GM18507 (cell line): ENCODE measurements at regions not wholly inside any gene's neighbourhood (a gene's known extent, or its start where the extent isn't known, plus 50 kb on each side); places are given as distances from the start of the nearest gene placed in this dataset.

Experiments used
- DNase-seq: peaks from one replicate; pipeline ENCODE4 v3.0.0; 2011; ENCODE audit warnings: low read depth; ENCODE audit not compliant: insufficient read length; ENCODE audit errors: extremely low spot score
- FAIRE-seq: peaks from 2 replicates; lab custom pipeline; 2011; peaks lifted over from hg19 to GRCh38; lab: Jason Lieb, UNC

DNA sequence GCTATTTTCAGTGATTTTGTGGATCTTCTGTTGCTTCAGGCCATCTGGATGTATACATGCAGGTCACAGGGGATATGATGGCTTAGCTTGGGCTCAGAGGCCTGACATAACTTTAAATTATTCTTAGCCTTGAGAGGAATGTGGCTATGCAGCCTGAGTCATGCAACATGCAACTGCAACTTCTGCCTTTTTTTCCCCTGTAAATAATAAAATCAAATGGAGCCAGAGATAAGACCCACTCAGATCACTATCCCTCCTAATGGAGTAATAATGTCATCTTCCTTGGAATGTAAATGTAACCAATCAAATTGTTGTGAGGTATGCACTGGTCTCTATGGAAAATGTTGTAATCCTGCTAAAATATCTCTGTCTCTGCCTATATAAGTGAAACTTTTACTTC, 54.9 kb downstream of the MAGEB17 start:
- no peak for DNase-seq
- no peak for FAIRE-seq

DNA sequence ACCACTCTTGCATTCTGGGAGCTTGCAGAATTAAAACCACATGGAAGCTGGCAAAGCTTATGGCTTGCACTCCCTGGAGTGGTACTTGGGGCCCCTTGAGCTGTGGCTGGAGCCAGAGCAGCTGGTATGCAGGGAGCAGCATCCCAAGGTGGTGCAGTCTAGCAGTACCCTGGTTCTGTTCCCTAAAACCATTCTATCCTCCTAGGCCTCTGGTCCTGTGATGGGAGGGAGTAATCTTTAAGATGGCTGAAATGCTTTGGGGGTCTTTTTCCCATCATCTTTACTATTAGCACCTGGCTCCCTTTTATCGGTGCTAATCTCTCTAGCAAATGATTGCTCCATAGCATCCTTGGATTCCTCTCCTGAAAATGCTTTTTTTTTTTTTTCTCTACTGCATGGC, 56.1 kb downstream of the MAGEB17 start:
- no peak for FAIRE-seq
- DNase-seq = no peak

DNA sequence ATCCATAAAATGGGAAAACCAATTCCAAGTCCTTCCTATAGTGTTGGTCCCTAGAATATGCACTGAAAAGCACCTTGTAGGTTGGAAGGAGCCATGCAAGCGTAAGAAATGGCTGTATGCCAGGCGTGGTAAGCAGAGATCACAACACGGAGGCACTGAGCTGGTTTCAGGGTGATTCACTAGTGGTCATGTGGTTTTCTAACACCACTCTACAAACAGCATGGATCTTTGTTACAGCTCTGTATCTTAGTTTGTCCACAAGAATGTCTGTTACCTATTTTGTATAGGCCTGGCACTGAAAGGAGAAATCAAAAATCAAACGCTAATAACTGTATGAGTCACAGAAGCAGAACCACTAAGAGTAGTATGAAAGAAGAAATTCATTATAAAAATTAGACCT, 71.9 kb downstream of the MAGEB17 start:
- FAIRE-seq (peak; percentile 88), DNase-seq (peak; percentile 1)

DNA sequence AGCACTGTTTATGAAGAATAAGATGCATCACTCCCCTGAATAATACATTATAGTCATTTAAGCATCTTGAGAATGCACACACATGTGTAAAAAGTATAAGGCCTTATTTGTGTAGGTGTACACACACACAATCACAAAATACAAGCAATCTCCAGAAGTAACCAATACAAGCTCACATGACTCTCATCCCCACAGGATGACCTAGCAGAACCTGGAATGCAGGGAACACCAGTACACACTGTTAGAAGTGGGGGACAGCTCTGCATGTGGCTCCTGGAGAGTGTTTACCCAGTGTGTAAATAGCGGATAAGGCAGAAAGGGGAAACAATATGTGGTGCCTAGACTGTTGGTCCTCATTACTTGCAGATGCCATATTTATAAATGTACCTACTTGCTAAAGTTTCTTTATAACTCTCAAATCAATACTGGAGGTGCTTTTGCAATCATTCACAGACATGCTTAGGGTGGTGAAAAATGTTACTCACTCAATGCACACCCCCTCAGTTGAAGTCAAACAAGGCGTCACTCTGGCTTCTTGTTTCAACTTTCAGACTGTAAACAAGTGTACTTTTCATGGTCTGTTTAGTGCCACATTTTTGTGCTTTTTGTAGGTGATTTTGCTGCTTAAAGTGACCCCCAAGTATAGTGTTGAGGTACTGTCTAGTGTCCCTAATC, 73.1 kb downstream of the MAGEB17 start:
- DNase-seq = no peak
- FAIRE-seq = no peak

DNA sequence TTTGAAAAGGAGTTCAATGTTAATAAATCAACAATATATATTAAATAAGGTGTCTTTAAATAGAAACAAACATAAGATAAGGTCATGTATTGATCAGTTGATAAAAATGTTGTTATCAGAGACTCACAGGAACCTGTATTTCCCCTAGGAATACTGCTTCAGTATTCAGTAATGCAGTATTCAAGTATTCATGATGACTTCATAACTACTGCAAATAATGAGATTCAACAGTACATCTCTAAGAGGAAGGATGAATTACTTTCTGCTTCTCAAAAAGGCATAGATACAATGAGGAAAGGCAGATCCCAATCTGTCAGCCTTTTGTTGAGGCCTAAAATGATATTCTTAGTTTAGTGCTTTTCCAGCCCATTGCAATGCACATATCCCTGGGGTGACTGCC, 73.7 kb downstream of the MAGEB17 start:
- DNase-seq (no peak), FAIRE-seq (no peak)

DNA sequence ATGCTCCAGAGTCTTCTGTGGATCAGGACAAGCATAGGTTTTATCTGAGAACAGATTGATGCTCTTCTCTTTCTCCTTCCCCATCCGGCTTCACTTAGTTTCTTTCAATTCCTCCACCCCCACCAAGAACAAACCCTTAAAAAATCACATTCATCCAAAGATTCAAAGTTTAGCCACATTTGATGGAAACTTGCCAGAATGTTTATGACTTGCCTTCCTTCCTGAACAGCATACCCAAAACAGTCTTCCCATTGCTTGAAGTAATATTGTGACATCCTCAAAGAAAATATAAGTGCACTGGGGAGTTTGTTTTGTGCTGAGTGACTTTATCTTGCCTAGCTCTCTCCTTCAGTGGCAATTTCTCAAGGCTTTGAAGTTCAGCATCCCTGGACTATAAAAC, 83.0 kb downstream of the MAGEB17 start:
- DNase-seq (no peak), FAIRE-seq (no peak)

DNA sequence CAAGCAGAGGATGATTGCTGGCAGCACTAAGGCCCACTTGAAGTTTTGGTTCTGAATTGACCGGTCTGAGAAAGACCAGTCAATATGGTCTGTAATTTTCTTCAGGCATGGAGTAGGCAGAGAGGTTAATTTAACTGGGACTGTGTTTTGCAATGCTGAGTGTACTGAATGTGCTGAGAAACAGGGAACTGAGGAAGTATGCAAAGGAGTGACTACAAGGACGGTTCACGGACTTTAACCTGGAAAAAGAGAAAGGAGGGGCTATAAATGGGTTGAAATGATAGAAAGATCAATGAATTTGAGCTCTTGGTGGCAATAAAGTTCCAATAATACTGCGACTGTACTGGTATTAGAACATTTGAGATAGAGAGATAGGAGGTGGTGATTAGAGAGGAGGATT, 84.5 kb downstream of the MAGEB17 start:
- FAIRE-seq = no peak
- DNase-seq = no peak

DNA sequence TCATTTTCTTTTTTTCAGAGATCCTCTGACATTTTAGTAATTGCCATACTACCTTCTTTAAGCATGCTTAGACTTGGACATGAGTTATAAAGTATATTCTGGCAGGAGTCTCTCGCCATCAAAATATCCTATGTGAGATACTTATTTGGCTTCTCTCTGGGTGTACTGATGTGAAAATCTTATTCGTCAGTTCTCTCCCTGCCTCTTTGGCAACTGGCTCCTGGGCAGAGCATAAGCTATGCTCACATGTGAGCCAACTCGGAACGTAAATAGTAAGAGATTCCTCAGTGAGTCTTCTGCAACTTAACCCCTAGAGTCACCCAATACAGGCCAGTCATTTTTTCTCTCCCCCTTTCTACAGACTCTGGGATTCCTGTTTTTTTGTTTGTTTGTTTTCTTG, 91.6 kb downstream of the MAGEB17 start:
- no peak for FAIRE-seq

DNA sequence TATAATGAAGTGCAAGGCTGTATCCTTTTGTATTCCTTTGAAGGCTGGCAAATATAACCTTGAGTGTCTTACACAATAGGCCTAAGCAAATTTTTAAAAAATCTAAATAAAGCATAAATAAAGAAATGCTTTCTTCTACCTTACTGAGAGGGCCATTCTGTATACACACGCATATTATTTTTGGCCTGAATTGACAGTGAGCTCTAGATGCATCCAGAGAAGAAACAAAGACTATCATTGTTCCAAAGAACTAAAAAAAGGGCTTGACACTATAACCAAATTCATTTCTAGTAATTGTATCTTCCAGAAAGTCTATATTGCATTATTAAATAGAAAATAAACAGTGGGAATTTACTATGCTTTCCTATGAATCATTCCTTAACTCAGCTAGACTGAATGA, 100.2 kb downstream of the MAGEB17 start:
- DNase-seq (no peak), FAIRE-seq (no peak)

More for the DNA sequence above, 91.6 kb downstream of the MAGEB17 start:
- DNase-seq = no peak

DNA sequence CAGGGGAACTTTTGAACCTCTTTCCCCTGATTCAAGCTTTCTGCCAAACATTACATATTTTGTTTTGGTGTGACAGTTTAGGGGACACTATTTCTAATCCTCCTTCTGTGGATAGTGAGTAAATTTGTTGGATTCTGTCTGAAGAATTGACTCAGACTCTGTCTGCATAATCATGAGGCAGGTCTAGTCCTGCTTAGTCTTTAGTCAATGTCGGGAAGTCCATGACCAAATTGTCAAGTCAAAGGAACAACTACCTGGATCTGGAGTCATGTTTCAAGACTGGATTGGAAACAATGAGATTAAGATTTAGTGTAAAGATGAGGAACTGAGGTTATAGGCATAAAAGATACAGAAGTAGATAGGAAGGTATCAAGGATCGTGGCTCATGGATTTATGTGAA, 100.9 kb downstream of the MAGEB17 start:
- DNase-seq = no peak
- no peak for FAIRE-seq

DNA sequence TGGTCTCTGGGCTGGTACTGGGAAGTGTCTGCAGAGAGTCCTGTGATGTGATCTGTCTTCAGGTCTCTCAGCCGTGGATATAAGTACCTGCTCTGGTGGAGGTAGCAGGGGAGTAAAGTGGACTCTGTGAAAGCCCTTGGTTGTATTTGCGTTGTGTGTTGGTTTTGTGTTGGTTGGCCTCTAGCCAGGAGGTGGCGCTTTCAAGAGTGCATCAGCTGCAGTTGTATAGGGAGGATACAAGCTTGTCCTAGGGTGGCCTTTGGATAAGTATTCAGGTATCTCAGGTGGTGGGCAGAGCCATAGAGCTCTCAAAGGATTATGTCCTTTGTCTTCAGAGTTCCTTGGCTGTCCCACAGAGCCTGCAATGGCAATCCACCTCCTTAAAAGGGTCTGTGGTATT, 111.6 kb downstream of the MAGEB17 start:
- FAIRE-seq = no peak
- no peak for DNase-seq

DNA sequence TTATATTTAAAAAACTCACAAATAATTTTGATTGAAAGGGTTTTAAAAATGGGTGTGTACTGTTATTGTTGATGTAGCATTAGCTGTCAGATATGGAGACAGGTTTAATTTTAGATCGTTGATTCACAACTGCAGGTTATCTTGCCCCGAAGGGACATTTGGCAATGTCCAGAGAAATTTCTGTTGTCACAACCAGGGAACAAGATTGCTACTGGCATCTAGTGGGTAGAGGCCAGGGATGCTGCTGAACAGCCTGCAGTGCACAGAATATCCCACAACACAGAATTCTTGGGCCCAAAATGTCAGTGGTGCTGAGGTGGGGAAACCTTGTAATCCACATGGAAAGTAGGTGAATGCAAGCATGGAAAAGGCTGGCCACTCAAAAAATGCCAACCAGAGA, 114.9 kb downstream of the MAGEB17 start:
- DNase-seq (no peak), FAIRE-seq (no peak)

DNA sequence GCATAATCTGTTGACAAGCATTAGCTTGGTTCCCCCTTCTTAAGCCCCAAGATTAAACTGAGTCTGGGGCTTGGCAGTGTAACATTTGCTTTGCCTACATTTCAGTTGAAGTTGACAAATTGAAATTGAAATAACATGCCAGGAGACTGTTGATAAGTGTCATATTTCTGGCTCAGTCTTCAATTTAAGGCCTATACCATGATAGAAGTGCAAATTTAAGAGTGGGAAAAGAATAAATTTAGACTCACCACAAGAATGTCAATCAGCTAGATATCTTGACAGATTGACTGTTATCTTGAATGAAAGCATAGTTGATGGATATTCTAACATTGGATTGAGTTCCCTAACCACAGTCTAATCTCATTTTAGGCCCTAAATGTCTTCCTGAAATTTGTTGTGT, 117.6 kb downstream of the MAGEB17 start:
- DNase-seq (no peak), FAIRE-seq (no peak)

DNA sequence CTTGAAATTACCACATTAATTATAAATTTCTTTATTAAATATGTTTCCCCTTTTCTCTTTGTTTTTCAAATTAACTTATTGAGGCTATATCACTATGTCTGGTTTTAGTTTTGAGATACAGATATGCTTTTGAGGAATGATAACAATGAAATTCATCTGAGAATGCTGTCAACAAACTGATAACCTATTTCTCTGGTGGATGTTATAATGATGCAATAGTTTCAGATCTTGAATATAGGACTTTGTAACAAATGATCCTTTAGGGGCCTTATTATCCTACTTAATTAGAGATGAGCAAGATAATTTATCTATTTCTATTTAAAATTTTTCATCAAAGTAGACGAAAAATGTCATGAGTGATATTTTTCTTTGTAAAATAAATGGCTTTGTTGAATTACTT, 123.7 kb downstream of the MAGEB17 start:
- no peak for FAIRE-seq

DNA sequence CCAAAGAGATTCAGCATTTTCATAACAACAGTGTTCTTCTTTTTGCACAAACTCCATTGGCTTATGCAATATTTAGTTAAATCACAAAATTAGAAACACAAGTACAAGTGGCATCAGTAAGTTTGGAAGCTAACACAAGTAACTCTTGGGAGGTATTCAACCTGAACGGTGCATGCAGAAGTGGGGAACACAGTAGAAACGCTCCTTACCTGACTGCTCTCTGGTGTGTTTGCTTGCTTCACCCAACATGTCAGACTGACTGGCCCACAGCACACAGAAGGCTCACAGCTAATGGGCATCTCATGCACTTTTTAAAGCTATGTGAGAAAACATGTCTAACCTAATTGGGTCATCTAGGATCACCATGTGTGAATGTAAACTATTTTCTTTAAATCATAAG, 133.6 kb downstream of the MAGEB17 start:
- DNase-seq (no peak), FAIRE-seq (no peak)

More for the DNA sequence above, 123.7 kb downstream of the MAGEB17 start:
- no peak for DNase-seq

DNA sequence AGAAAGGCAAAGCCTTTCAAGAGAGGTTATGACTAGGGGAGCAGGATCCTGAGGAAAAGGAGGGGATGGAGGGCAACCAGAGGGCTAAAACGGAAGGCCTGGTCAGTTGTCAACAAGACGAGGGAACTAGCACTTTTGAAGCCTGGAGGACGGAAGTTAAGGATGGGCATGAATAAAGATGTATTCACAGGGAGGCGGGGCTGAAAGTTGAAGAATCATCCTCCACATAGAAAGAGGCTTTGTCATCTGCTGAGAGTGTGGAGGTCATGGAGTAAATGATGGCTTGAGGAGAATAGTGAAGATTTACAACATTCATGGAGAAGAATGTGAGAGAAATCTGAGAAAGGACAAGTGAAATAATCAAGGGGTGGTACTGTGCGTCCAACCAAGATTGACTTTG, 137.5 kb downstream of the MAGEB17 start:
- no peak for DNase-seq
- no peak for FAIRE-seq

DNA sequence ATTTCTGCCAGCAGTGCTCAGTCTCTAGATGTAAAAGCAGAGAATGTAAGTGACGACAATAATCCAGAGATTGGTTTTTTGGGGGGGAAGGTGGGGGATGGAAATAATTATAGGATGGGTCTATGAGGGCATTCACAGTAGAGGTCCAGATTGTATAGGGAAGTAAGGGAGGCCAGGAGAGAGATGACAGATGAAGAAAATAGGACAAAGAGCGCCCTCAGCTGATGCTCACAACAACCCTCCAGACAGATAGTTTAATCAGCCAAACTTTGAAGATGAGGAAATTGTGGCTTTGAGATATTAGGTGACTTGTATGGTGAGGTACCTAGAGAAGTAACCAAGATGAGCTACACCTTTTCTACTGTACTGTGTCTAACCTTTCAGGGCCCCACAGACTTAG, 137.9 kb downstream of the MAGEB17 start:
- FAIRE-seq (peak; percentile 47), DNase-seq (no peak)

DNA sequence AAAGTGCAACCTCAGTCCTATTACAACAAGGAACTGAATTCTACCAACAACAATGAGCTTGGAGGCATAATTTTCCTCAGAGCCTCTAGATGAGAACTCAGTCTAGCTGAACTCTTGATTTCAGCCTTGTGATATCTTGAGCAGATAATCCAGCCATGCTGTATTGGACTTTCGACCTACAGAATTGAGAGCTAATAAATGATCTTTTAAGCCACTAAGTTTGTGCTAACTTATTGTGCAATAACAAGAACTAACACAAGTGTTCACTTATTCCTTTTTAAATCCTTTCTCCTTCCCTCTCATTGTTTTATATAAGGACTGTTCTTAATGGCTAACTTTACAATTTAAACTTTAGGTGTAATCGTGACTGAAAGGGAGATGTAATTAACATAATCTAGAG, 140.7 kb downstream of the MAGEB17 start:
- FAIRE-seq (no peak), DNase-seq (no peak)

DNA sequence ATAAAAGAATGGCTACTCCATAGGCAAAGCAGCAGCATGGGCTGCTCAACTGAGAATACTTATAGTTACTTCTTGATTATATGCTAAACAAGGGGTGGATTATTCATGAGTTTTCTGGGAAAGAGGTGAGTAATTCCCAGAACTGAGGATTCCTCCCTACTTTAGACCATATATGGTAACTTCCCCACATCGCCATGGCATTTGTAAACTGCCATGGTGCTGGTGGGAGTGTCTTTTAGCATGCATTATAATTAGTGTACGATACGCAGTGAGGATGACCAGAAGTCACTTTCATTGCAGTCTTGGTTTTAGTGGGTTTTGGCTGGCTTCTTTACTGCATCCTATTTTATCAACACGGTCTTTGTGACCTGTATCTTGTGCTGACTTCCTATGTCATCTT, 141.5 kb downstream of the MAGEB17 start:
- FAIRE-seq (no peak), DNase-seq (no peak)

DNA sequence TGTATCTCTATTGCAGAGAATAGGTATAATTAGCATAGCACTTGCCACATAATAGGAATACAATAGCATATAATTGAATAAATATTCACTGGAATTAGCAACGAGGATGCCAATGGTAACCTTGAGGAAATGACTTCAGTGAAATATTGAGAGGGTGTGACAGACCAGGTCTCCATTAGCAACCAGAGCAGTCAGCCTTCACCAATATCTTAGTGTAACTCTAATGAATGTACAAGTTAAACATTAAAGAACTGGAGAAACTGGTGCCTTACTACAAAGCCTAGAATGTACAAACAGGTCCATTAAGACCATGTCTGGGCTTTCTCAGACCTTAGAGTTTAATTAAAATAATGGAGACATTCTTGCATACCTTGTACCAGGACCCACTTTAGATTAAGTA, 143.0 kb downstream of the MAGEB17 start:
- FAIRE-seq (no peak), DNase-seq (no peak)

DNA sequence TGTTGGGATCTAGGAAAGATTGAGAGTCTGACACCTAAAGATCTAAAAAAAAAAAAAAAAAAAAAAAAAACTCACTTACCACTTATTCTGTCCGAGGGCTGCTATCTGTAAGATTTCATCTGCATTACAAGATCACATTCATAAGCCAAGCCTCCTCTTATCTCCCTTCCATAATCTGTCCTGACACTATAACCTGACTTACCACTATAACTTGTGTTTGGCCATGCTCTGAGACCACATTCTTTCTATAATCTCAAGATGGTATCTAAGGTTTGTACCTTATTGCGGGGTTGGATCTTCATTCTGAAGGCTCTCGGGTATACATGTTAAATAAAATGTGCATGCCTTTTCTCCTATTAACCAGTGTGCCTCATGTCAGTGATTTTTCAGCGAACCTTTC, 144.4 kb downstream of the MAGEB17 start:
- DNase-seq (no peak), FAIRE-seq (no peak)
